ENCODE measurements at regions not wholly inside any gene's neighbourhood (a gene's known extent, or its start where the extent isn't known, plus 50 kb on each side); places are given as distances from the start of the nearest gene placed in this dataset.

DNA sequence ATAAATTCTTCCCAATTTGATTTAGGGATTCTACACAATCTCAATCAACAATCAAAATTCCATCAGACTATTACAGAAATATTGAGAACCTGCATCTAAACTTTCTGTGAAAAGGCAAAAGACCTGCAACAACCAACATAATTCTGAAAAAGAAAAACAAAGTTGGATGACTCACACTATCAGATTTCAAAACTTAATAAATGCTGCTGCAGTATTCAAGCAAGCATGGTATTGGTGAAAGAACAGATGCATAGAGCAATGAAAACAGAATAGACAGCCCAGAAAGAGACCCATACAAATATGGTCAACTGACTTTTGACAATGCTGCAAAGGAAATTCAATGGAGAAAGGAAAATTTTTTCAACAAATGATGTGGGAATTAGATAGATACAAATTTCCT is 477.1 kb upstream of the NR2F2 start (continued):
- TF ChIP-seq, protein P1, sequence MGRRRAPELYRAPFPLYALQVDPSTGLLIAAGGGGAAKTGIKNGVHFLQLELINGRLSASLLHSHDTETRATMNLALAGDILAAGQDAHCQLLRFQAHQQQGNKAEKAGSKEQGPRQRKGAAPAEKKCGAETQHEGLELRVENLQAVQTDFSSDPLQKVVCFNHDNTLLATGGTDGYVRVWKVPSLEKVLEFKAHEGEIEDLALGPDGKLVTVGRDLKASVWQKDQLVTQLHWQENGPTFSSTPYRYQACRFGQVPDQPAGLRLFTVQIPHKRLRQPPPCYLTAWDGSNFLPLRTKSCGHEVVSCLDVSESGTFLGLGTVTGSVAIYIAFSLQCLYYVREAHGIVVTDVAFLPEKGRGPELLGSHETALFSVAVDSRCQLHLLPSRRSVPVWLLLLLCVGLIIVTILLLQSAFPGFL (CRISPR knock-in tag; IDR thresholded peaks at IDR 0.05; ENCODE audit: borderline replicate concordance) = no peak
- TF ChIP-seq CBFB (CRISPR knock-in tag; IDR thresholded peaks at IDR 0.05; ENCODE audit: low read depth) = no peak

DNA sequence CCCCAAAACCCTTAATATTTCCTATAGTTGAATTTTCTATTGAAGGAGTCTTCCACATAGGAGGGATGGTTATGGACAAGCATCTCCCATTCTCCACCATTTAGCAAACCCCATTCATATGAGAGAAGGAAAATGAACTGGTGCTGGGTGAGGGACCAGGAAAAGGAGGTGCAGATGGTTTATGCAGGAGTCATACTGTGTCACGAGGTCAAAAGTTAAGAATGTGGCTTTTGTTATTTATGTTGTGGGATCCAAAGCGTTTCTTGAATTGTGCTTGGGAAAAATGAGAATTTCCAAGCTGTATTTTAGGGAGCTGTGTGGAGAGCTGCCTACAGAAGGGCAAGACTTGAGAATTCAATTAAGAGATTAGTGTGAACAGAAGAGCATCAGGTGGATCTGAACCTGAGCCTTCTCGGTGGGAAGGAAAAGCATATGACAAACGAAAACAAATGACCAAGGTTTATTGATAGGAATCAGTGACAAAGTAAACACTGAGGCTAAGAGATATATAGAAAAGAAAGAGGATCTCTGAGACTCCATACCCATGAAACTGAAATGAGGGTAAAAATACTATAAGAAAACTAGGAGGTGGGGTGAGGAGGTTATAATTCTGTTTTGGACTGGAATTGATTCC is 473.3 kb upstream of the NR2F2 start:
- ChIA-PET CTCF (no interaction called here), POLR2A (interaction anchor here (0.5 kb wide), 1 partner anchor 1190 kb away, joined by 3 read pairs; no protein-coding TSS in a partner anchor)
- TF ChIP-seq ZNF416 (CRISPR knock-in tag; IDR thresholded peaks at IDR 0.05) (no peak), FOXP1 (CRISPR knock-in tag; IDR thresholded peaks at IDR 0.05; ENCODE audit: borderline replicate concordance) (no peak), OVOL2 (CRISPR knock-in tag; IDR thresholded peaks at IDR 0.05; ENCODE audit: borderline replicate concordance) (no peak), ZNF671 (CRISPR knock-in tag; IDR thresholded peaks at IDR 0.05) (no peak), ZNF512 (CRISPR knock-in tag; IDR thresholded peaks at IDR 0.05; ENCODE audit: borderline replicate concordance) (no peak), ZNF423 (CRISPR knock-in tag; IDR thresholded peaks at IDR 0.05) (no peak), RELA (CRISPR knock-in tag; IDR thresholded peaks at IDR 0.05; ENCODE audit: borderline replicate concordance) (no peak), FOXK1 (CRISPR knock-in tag; IDR thresholded peaks at IDR 0.05) (no peak), ETV6 (CRISPR knock-in tag; IDR thresholded peaks at IDR 0.05) (no peak), NFATC4 (CRISPR knock-in tag; IDR thresholded peaks at IDR 0.05) (no peak), SOX15 (CRISPR knock-in tag; IDR thresholded peaks at IDR 0.05) (no peak), GRHL2 (CRISPR knock-in tag; IDR thresholded peaks at IDR 0.05; ENCODE audit: insufficient replicate concordance, severe bottlenecking) (no peak), CBFB (CRISPR knock-in tag; IDR thresholded peaks at IDR 0.05; ENCODE audit: low read depth) (no peak), MYBL2 (CRISPR knock-in tag; IDR thresholded peaks at IDR 0.05) (no peak), ATF3 (CRISPR knock-in tag; conservative IDR thresholded peaks at IDR 0.05) (no peak), GTF2I (CRISPR knock-in tag; conservative IDR thresholded peaks at IDR 0.05) (no peak), ZBTB21 (CRISPR knock-in tag; IDR thresholded peaks at IDR 0.05; ENCODE audit: borderline replicate concordance) (no peak), JUN (CRISPR knock-in tag; IDR thresholded peaks at IDR 0.05) (no peak)
- TF ChIP-seq, protein P2, sequence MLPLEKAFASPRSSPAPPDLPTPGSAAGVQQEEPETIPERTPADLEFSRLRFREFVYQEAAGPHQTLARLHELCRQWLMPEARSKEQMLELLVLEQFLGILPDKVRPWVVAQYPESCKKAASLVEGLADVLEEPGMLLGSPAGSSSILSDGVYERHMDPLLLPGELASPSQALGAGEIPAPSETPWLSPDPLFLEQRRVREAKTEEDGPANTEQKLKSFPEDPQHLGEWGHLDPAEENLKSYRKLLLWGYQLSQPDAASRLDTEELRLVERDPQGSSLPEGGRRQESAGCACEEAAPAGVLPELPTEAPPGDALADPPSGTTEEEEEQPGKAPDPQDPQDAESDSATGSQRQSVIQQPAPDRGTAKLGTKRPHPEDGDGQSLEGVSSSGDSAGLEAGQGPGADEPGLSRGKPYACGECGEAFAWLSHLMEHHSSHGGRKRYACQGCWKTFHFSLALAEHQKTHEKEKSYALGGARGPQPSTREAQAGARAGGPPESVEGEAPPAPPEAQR (CRISPR knock-in tag; IDR thresholded peaks at IDR 0.05) = no peak
- TF ChIP-seq, protein P1 (CRISPR knock-in tag; IDR thresholded peaks at IDR 0.05; ENCODE audit: borderline replicate concordance) = no peak
- Mint-ChIP-seq H3K36me3 (no peaks in the 10 kb centered on the region), H3K27ac (no peak overlapping the region), H3K4me1 (peaks cover 6% of the 10 kb centered on the region; the same call in 1 of the 2 replicates), H3K27me3 (ENCODE audit: low read depth) (no peaks in the 10 kb centered on the region), H3K9me3 (no peaks in the 10 kb centered on the region), H3K4me3 (no peak overlapping the region)
- ATAC-seq (no peak), DNase-seq (ENCODE audit: low spot score) (no peak)
